BJ (cell line): ENCODE measurements at regions not wholly inside any gene's neighbourhood (a gene's known extent, or its start where the extent isn't known, plus 50 kb on each side); places are given as distances from the start of the nearest gene placed in this dataset.
A peak's percentile ranks its signal among the peaks of the same experiment; 100 is the strongest.

Source experiments
- CTCF ChIA-PET: fragments of 350-600 bp; formaldehyde crosslinking; extraction: SDS; loops from one replicate; lab custom pipeline; 2021; ENCODE audit warnings: antibody characterized with exemption, inconsistent platforms; lab: Yijun Ruan, JAX
- POLR2A ChIA-PET: fragments of 300-600 bp; sonication (Branson Sonifier 250); formaldehyde crosslinking; extraction: SDS; loops from one replicate; lab custom pipeline; 2021; ENCODE audit warnings: antibody characterized with exemption; lab: Charles Lee
- DNase-seq: peaks from one replicate; pipeline ENCODE4 v3.0.0-alpha.2; 2011; ENCODE audit warnings: low read depth
- H3K27me3 ChIP-seq: 2 replicates; pipeline ENCODE4 v1.6.0; 2011; ENCODE audit warnings: low read length; ENCODE audit not compliant: control insufficient read depth, insufficient read depth
- H3K36me3 ChIP-seq: 2 replicates; pipeline ENCODE4 v1.5.1; 2011; ENCODE audit warnings: low read length; ENCODE audit not compliant: control insufficient read depth, insufficient read depth
- H3K4me3 ChIP-seq: 2 replicates; pipeline ENCODE4 v1.5.1; 2011; ENCODE audit warnings: low read depth, mild to moderate bottlenecking, control low read depth, low read length
- CTCF ChIP-seq: IDR thresholded peaks from 2 replicates; pipeline ENCODE4 v1.5.1; 2011; ENCODE audit warnings: low read depth, mild to moderate bottlenecking, control low read depth, inconsistent platforms, low read length, moderate library complexity; ENCODE audit not compliant: insufficient read depth

GRCh38 chr6:92132957-92133356 is 1286.4 kb downstream of the EPHA7 start:
- Histone ChIP-seq H3K4me3 (no peak overlapping the region), H3K36me3 (no peaks in the 10 kb centered on the region), H3K27me3 (no peaks in the 10 kb centered on the region)
- TF ChIP-seq CTCF: no peak
- ChIA-PET CTCF (interaction anchor here (0.7 kb wide), 1 partner anchor 11 kb away, joined by 3 read pairs; no protein-coding TSS in a partner anchor), POLR2A (no interaction called here)
- no peak for DNase-seq

- ChIA-PET POLR2A (no interaction called here), CTCF (interaction anchor here (0.7 kb wide), 1 partner anchor 10 kb away, joined by 3 read pairs; no protein-coding TSS in a partner anchor)
- Histone ChIP-seq H3K36me3 (no peaks in the 10 kb centered on the region), H3K4me3 (no peak overlapping the region), H3K27me3 (no peaks in the 10 kb centered on the region)
- TF ChIP-seq CTCF: no peak
- peak; percentile 24 for DNase-seq
Observed at GRCh38 chr6:92132457-92132856, 1286.9 kb downstream of the EPHA7 start.

GRCh38 chr6:92130944-92131343 is 1288.4 kb downstream of the EPHA7 start:
- Histone ChIP-seq H3K36me3 (no peaks in the 10 kb centered on the region), H3K27me3 (no peaks in the 10 kb centered on the region), H3K4me3 (no peak overlapping the region)
- TF ChIP-seq CTCF: no peak
- CTCF ChIA-PET: no interaction called here
- POLR2A ChIA-PET: no interaction called here
- DNase-seq: no peak

GRCh38 chr6:92126983-92127382 is 1292.4 kb downstream of the EPHA7 start:
- no peak for TF ChIP-seq CTCF
- H3K4me3 ChIP-seq: no peak overlapping the region
- DNase-seq: no peak
- H3K36me3 ChIP-seq: no peaks in the 10 kb centered on the region
- H3K27me3 ChIP-seq: no peaks in the 10 kb centered on the region
- ChIA-PET CTCF (no interaction called here), POLR2A (no interaction called here)

- H3K27me3 ChIP-seq: no peaks in the 10 kb centered on the region
- no peak overlapping the region for H3K4me3 ChIP-seq
- CTCF ChIA-PET: no interaction called here
- POLR2A ChIA-PET: no interaction called here
- H3K36me3 ChIP-seq: no peaks in the 10 kb centered on the region
- DNase-seq: no peak
- no peak for TF ChIP-seq CTCF
Observed at GRCh38 chr6:92126088-92126487, 1293.3 kb downstream of the EPHA7 start.
